Keratinocyte (primary cell): ENCODE measurements at regions not wholly inside any gene's neighbourhood (a gene's known extent, or its start where the extent isn't known, plus 50 kb on each side); places are given as distances from the start of the nearest gene placed in this dataset.

Source experiments
- EZH2 ChIP-seq: IDR thresholded peaks from one replicate; pipeline ENCODE4 v1.6.1; 2012; ENCODE audit warnings: inconsistent platforms, mild to moderate bottlenecking, low read length, moderate library complexity
- TF ChIP-seq, protein P1 (sequence below), 3 experiments: IDR thresholded peaks in 1 of 3; conservative IDR thresholded peaks in 1 of 3; optimal IDR thresholded peaks in 1 of 3; 2 replicates in 2 of 3; 3 replicates in 1 of 3; pipeline versions ENCODE3 to v1.5.1; 2011; ENCODE audit warnings: low read length in 3 of 3, mild to moderate bottlenecking in 3 of 3, moderate library complexity in 2 of 3, control low read depth in 1 of 3, inconsistent platforms in 1 of 3; ENCODE audit not compliant: insufficient read depth in 2 of 3; ENCODE audit errors: extremely low read depth in 1 of 3

DNA sequence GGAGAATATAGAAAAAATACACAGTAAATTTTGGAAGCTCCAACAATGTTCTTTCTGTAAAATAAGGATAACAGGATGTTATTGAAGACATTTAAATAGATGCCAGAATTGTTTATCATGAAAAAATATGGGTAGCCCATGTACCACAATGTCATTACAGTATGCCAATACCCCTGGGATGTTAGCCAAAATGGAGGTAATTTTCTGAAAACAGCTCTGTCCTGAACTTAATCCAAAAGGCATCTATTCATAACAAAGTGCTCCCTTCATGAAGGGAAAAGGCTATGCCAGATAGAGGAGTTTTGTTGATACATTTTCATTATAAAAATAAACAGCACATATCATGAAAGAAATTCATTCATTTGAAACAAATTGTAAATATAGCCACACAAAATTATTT lies 1902.6 kb upstream of the AGA start:
- TF ChIP-seq, protein P1, sequence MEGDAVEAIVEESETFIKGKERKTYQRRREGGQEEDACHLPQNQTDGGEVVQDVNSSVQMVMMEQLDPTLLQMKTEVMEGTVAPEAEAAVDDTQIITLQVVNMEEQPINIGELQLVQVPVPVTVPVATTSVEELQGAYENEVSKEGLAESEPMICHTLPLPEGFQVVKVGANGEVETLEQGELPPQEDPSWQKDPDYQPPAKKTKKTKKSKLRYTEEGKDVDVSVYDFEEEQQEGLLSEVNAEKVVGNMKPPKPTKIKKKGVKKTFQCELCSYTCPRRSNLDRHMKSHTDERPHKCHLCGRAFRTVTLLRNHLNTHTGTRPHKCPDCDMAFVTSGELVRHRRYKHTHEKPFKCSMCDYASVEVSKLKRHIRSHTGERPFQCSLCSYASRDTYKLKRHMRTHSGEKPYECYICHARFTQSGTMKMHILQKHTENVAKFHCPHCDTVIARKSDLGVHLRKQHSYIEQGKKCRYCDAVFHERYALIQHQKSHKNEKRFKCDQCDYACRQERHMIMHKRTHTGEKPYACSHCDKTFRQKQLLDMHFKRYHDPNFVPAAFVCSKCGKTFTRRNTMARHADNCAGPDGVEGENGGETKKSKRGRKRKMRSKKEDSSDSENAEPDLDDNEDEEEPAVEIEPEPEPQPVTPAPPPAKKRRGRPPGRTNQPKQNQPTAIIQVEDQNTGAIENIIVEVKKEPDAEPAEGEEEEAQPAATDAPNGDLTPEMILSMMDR (optimal IDR thresholded peaks at IDR 0.05 in 1 of 3, IDR thresholded peaks at IDR 0.05 in 1 of 3, conservative IDR thresholded peaks at IDR 0.05 in 1 of 3; ENCODE audit: extremely low read depth in 1 of 3, insufficient read depth in 2 of 3, low read length in 3 of 3), result no peak
- TF ChIP-seq EZH2, result no peak
